ENCODE measurements at regions not wholly inside any gene's neighbourhood (a gene's known extent, or its start where the extent isn't known, plus 50 kb on each side); places are given as distances from the start of the nearest gene placed in this dataset.
"Not testable (repeated sequence)": the region's sequence is repeated elsewhere in the genome, so short reads cannot be mapped to it uniquely, and the experiment has no call there.

GRCh38 chr4:72899214-72899613 lies 170.3 kb downstream of the COX18 start:
- H3K27me3 ChIP-seq (ENCODE audit: control insufficient read depth, insufficient read depth, low read length), result no peaks in the 10 kb centered on the region
- no peak overlapping the region for H3K27ac ChIP-seq (ENCODE audit: low read depth, low read length)
- no peaks in the 10 kb centered on the region for H3K36me3 ChIP-seq (ENCODE audit: control insufficient read depth, insufficient read depth, low read length)
- H3K4me3 ChIP-seq (ENCODE audit: low read length), result no peak overlapping the region
- no peak overlapping the region for H3K9ac ChIP-seq (ENCODE audit: low read length)
- H3K4me1 ChIP-seq (ENCODE audit: control insufficient read depth, insufficient read depth, low read length), result no peaks in the 10 kb centered on the region

DNA sequence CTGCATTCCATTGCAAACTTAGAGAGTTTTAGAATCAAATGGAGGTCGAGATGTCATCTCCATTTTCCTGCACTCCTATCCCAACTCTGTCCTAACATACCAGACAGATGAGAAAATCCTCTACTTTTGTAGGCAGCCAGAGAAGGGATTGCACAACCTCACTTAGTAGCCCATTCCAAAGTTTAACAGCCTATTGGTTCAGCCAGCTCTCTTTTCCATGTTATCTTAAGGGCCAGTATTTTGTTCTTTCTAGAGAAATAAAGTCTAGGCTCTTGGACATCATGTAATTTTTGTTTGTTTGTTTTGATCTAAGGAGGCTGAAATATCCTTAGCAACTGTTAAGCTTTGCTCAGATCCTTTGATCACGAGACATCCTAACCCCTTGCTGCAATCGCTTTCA lies 173.0 kb downstream of the COX18 start:
- H3K4me3 ChIP-seq (ENCODE audit: low read length), result no peak overlapping the region
- H3K27me3 ChIP-seq (ENCODE audit: control insufficient read depth, insufficient read depth, low read length), result no peaks in the 10 kb centered on the region
- no peaks in the 10 kb centered on the region for H3K36me3 ChIP-seq (ENCODE audit: control insufficient read depth, insufficient read depth, low read length)
- no peaks in the 10 kb centered on the region for H3K4me1 ChIP-seq (ENCODE audit: control insufficient read depth, insufficient read depth, low read length)
- no peak overlapping the region for H3K27ac ChIP-seq (ENCODE audit: low read depth, low read length)
- H3K9ac ChIP-seq (ENCODE audit: low read length), result no peak overlapping the region

GRCh38 chr4:72895408-72895807 lies 174.1 kb downstream of the COX18 start:
- Histone ChIP-seq H3K4me3 (ENCODE audit: low read length) (no peak overlapping the region), H3K27me3 (ENCODE audit: control insufficient read depth, insufficient read depth, low read length) (no peaks in the 10 kb centered on the region), H3K9ac (ENCODE audit: low read length) (no peak overlapping the region), H3K27ac (ENCODE audit: low read depth, low read length) (no peak overlapping the region), H3K36me3 (ENCODE audit: control insufficient read depth, insufficient read depth, low read length) (no peaks in the 10 kb centered on the region), H3K4me1 (ENCODE audit: control insufficient read depth, insufficient read depth, low read length) (no peaks in the 10 kb centered on the region)

- no peak overlapping the region for H3K27ac ChIP-seq (ENCODE audit: low read depth, low read length)
- no peaks in the 10 kb centered on the region for H3K4me1 ChIP-seq (ENCODE audit: control insufficient read depth, insufficient read depth, low read length)
- H3K4me3 ChIP-seq (ENCODE audit: low read length), result no peak overlapping the region
- H3K27me3 ChIP-seq (ENCODE audit: control insufficient read depth, insufficient read depth, low read length), result no peaks in the 10 kb centered on the region
- H3K9ac ChIP-seq (ENCODE audit: low read length), result no peak overlapping the region
- no peaks in the 10 kb centered on the region for H3K36me3 ChIP-seq (ENCODE audit: control insufficient read depth, insufficient read depth, low read length)
Measured at GRCh38 chr4:72893354-72894066, 176.0 kb downstream of the COX18 start.

- H3K27ac ChIP-seq (ENCODE audit: low read depth, low read length), result no peak overlapping the region
- H3K9ac ChIP-seq (ENCODE audit: low read length), result no peak overlapping the region
- no peaks in the 10 kb centered on the region for H3K4me1 ChIP-seq (ENCODE audit: control insufficient read depth, insufficient read depth, low read length)
- no peak overlapping the region for H3K4me3 ChIP-seq (ENCODE audit: low read length)
- H3K36me3 ChIP-seq (ENCODE audit: control insufficient read depth, insufficient read depth, low read length), result no peaks in the 10 kb centered on the region
- no peaks in the 10 kb centered on the region for H3K27me3 ChIP-seq (ENCODE audit: control insufficient read depth, insufficient read depth, low read length)
Measured at GRCh38 chr4:72888331-72888730, 181.2 kb downstream of the COX18 start.

DNA sequence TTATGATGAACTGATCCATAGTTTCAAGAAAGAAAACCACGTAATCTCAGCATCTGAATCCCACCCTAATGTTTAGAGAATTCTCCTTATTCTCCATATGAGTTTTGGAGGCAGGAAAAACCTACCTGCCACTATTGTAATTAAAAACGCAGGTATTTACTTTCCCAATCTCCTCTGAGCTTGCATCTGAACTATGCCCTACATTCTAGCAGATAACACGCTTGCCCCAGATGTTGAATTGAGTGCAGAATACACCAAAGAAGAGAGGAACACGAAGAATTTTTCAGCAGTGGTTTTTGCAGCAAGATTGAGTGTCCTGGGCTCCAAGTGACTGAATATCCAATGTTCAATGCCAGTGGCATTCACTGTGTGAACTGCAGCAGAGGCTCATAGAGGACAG lies 182.4 kb downstream of the COX18 start:
- no peaks in the 10 kb centered on the region for H3K4me1 ChIP-seq (ENCODE audit: control insufficient read depth, insufficient read depth, low read length)
- no peaks in the 10 kb centered on the region for H3K36me3 ChIP-seq (ENCODE audit: control insufficient read depth, insufficient read depth, low read length)
- no peak overlapping the region for H3K9ac ChIP-seq (ENCODE audit: low read length)
- H3K4me3 ChIP-seq (ENCODE audit: low read length), result no peak overlapping the region
- no peaks in the 10 kb centered on the region for H3K27me3 ChIP-seq (ENCODE audit: control insufficient read depth, insufficient read depth, low read length)
- no peak overlapping the region for H3K27ac ChIP-seq (ENCODE audit: low read depth, low read length)

DNA sequence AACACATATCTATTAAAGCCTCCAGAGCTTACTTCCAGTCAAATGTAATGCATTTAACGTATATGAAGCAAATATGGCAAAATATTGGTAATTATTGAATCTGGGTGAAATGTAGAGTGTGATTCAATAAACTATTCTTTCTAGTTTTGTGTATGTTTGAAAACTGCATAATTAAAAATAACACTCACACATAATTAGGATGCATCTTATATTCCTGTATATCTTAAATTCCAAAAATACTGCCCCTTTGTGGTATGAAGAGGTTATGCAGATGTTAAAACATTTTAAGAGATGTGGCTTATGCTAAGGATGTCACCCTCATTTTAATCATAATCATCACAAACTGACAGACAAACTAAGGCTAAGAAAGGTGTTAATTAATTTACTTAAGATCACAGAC lies 182.9 kb downstream of the COX18 start:
- no peak overlapping the region for H3K9ac ChIP-seq (ENCODE audit: low read length)
- no peak overlapping the region for H3K4me3 ChIP-seq (ENCODE audit: low read length)
- H3K27me3 ChIP-seq (ENCODE audit: control insufficient read depth, insufficient read depth, low read length), result no peaks in the 10 kb centered on the region
- H3K4me1 ChIP-seq (ENCODE audit: control insufficient read depth, insufficient read depth, low read length), result no peaks in the 10 kb centered on the region
- H3K36me3 ChIP-seq (ENCODE audit: control insufficient read depth, insufficient read depth, low read length), result no peaks in the 10 kb centered on the region
- H3K27ac ChIP-seq (ENCODE audit: low read depth, low read length), result no peak overlapping the region

DNA sequence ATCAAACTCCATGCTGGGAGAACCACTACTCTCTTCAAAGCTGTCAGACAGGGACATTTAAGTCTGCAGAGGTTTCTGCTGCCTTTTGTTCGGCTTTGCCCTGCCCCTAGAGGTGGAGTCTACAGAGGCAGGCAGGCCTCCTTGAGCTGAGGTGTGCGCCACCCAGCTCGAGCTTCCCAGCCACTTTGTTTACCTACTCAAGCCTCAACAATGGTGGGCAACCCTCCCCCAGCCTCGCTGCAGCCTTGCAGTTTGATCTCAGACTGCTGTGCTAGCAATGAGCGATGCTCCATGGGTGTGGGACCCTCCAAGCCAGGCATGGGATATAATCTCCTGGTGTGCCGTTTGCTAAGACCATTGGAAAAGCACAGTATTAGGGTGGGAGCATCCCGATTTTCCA lies 185.3 kb downstream of the COX18 start:
- H3K36me3 ChIP-seq (ENCODE audit: control insufficient read depth, insufficient read depth, low read length); H3K27me3 ChIP-seq (ENCODE audit: control insufficient read depth, insufficient read depth, low read length); H3K4me1 ChIP-seq (ENCODE audit: control insufficient read depth, insufficient read depth, low read length): not testable (repeated sequence)

GRCh38 chr4:72876946-72877345 lies 192.6 kb downstream of the COX18 start:
- H3K27ac ChIP-seq (ENCODE audit: low read depth, low read length), result no peak overlapping the region
- H3K4me1 ChIP-seq (ENCODE audit: control insufficient read depth, insufficient read depth, low read length), result no peaks in the 10 kb centered on the region
- no peaks in the 10 kb centered on the region for H3K27me3 ChIP-seq (ENCODE audit: control insufficient read depth, insufficient read depth, low read length)
- no peak overlapping the region for H3K9ac ChIP-seq (ENCODE audit: low read length)
- no peak overlapping the region for H3K4me3 ChIP-seq (ENCODE audit: low read length)
- H3K36me3 ChIP-seq (ENCODE audit: control insufficient read depth, insufficient read depth, low read length), result no peaks in the 10 kb centered on the region

More for the DNA sequence above, 185.3 kb downstream of the COX18 start:
- not testable (repeated sequence) for H3K4me3 ChIP-seq (ENCODE audit: low read length); H3K27ac ChIP-seq (ENCODE audit: low read depth, low read length); H3K9ac ChIP-seq (ENCODE audit: low read length)

- H3K9ac ChIP-seq (ENCODE audit: low read length), result no peak overlapping the region
- no peaks in the 10 kb centered on the region for H3K36me3 ChIP-seq (ENCODE audit: control insufficient read depth, insufficient read depth, low read length)
- no peaks in the 10 kb centered on the region for H3K27me3 ChIP-seq (ENCODE audit: control insufficient read depth, insufficient read depth, low read length)
- H3K27ac ChIP-seq (ENCODE audit: low read depth, low read length), result no peak overlapping the region
- H3K4me3 ChIP-seq (ENCODE audit: low read length), result no peak overlapping the region
- H3K4me1 ChIP-seq (ENCODE audit: control insufficient read depth, insufficient read depth, low read length), result no peaks in the 10 kb centered on the region
Measured at GRCh38 chr4:72875545-72875944, 194.0 kb downstream of the COX18 start.

DNA sequence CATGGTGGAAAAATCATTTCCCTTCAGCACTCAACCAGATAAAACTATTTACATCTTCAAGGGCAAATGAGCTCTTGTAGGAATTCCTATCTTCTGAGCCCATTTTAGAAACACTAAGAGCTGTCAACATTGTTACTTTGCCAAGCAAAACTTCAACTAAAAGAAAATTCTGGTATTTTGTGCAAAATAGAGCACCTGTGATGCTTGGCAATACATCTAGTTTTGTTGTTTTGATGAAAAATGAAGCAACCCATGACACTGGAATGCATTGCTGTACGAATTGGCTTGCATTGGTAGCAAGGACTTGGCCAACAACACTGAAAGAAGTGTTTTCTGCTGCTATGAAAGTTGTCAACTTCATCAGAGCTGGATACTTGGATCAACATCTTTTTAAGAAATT lies 194.4 kb downstream of the COX18 start:
- no peak overlapping the region for H3K9ac ChIP-seq (ENCODE audit: low read length)
- H3K36me3 ChIP-seq (ENCODE audit: control insufficient read depth, insufficient read depth, low read length), result no peaks in the 10 kb centered on the region
- H3K27me3 ChIP-seq (ENCODE audit: control insufficient read depth, insufficient read depth, low read length), result no peaks in the 10 kb centered on the region
- H3K4me1 ChIP-seq (ENCODE audit: control insufficient read depth, insufficient read depth, low read length), result no peaks in the 10 kb centered on the region
- no peak overlapping the region for H3K4me3 ChIP-seq (ENCODE audit: low read length)
- no peak overlapping the region for H3K27ac ChIP-seq (ENCODE audit: low read depth, low read length)

DNA sequence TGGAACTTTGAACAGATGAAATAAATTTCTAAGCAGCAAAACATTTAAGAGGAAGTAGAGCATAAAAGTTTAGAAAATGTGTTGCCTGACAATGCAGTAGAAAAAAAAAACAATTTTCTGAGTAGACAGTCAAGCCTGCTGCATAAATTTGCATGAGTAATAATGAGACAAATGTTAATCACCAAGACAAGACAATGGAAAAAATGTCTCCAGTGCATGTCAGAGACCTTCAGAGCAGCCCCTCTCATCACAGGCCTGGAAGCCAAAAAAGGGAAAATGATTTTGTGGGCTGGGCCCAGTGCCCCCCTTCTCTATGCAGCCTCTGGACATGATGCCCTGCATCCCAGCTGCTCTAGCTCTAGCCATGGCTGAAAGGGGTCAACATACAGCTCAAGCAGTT lies 204.6 kb downstream of the COX18 start:
- H3K9ac ChIP-seq (ENCODE audit: low read length), result no peak overlapping the region
- no peaks in the 10 kb centered on the region for H3K4me1 ChIP-seq (ENCODE audit: control insufficient read depth, insufficient read depth, low read length)
- H3K27ac ChIP-seq (ENCODE audit: low read depth, low read length), result no peak overlapping the region
- H3K36me3 ChIP-seq (ENCODE audit: control insufficient read depth, insufficient read depth, low read length), result no peaks in the 10 kb centered on the region
- no peaks in the 10 kb centered on the region for H3K27me3 ChIP-seq (ENCODE audit: control insufficient read depth, insufficient read depth, low read length)
- no peak overlapping the region for H3K4me3 ChIP-seq (ENCODE audit: low read length)

- not testable (repeated sequence) for H3K27ac ChIP-seq (ENCODE audit: low read depth, low read length); H3K9ac ChIP-seq (ENCODE audit: low read length); H3K36me3 ChIP-seq (ENCODE audit: control insufficient read depth, insufficient read depth, low read length); H3K27me3 ChIP-seq (ENCODE audit: control insufficient read depth, insufficient read depth, low read length); H3K4me3 ChIP-seq (ENCODE audit: low read length); H3K4me1 ChIP-seq (ENCODE audit: control insufficient read depth, insufficient read depth, low read length)
Measured at GRCh38 chr4:72864277-72864676, 205.2 kb downstream of the COX18 start.

Data from rectal smooth muscle tissue (tissue), 1 donor.